Thoracic aorta (tissue), 2 donors: ENCODE measurements at regions not wholly inside any gene's neighbourhood (a gene's known extent, or its start where the extent isn't known, plus 50 kb on each side); places are given as distances from the start of the nearest gene placed in this dataset.

Source experiments
- ATAC-seq: fragments of 150-250 bp; one replicate; pipeline ENCODE4 v1.8.0; 2017; ENCODE audit warnings: low read depth; ENCODE audit not compliant: insufficient number of reproducible peaks, low FRiP score
- DNase-seq: peaks from one replicate; pipeline ENCODE4 v3.0.0-alpha.2; 2020; ENCODE audit warnings: low spot score
- H3K27ac ChIP-seq, 2 donors: fragments of 200-600 bp; sonication (generic); 1 replicate in 1 of 2; 2 replicates in 1 of 2; pipeline ENCODE4 v1.5.1; 2016; ENCODE audit warnings: mild to moderate bottlenecking in 2 of 2, moderate library complexity in 2 of 2
- H3K27me3 ChIP-seq: fragments of 200-600 bp; sonication (generic); replicated peaks from 2 replicates; pipeline ENCODE4 v1.6.0; 2016; ENCODE audit warnings: mild to moderate bottlenecking; ENCODE audit not compliant: insufficient read depth
- H3K36me3 ChIP-seq: fragments of 200-600 bp; sonication (generic); one replicate; pipeline ENCODE4 v1.5.1; 2016
- H3K4me1 ChIP-seq, 2 donors: fragments of 200-600 bp; sonication (generic); 1 replicate in 1 of 2; 2 replicates in 1 of 2; pipeline versions ENCODE4 v1.5.1 to v1.6.0; 2016; ENCODE audit warnings: low read depth in 2 of 2, mild to moderate bottlenecking in 1 of 2; ENCODE audit not compliant: control insufficient read depth in 1 of 2
- H3K4me3 ChIP-seq: fragments of 200-600 bp; sonication (generic); 2 replicates; pipeline ENCODE4 v1.5.1; 2016; ENCODE audit warnings: mild to moderate bottlenecking
- H3K9me3 ChIP-seq: fragments of 200-600 bp; sonication (generic); 2 replicates; pipeline ENCODE4 v1.5.1; 2016
- CTCF ChIP-seq: fragments of 200-600 bp; sonication (generic); IDR thresholded peaks from one replicate; pipeline ENCODE4 v1.5.1; 2019; ENCODE audit warnings: antibody characterized with exemption

GRCh38 chr20:60272790-60273189 is 314.6 kb downstream of the CDH26 start:
- Histone ChIP-seq H3K36me3 (no peaks in the 10 kb centered on the region), H3K27ac (no peak overlapping the region), H3K4me3 (no peak overlapping the region), H3K9me3 (no peaks in the 10 kb centered on the region), H3K4me1 (no peaks in the 10 kb centered on the region), H3K27me3 (no peaks in the 10 kb centered on the region)
- no peak for DNase-seq
- no peak for ATAC-seq
- TF ChIP-seq CTCF: no peak

GRCh38 chr20:60274717-60275116 is 316.5 kb downstream of the CDH26 start:
- no peak for DNase-seq
- no peaks in the 10 kb centered on the region for H3K9me3 ChIP-seq
- no peak for TF ChIP-seq CTCF
- no peak for ATAC-seq
- H3K27ac ChIP-seq: no peak overlapping the region
- H3K27me3 ChIP-seq: no peaks in the 10 kb centered on the region
- H3K4me3 ChIP-seq: no peak overlapping the region
- H3K4me1 ChIP-seq: no peaks in the 10 kb centered on the region
- no peaks in the 10 kb centered on the region for H3K36me3 ChIP-seq

GRCh38 chr20:60281295-60281694 is 323.1 kb downstream of the CDH26 start:
- Histone ChIP-seq H3K27me3 (no peaks in the 10 kb centered on the region), H3K4me3 (no peak overlapping the region), H3K27ac (no peak overlapping the region), H3K36me3 (no peaks in the 10 kb centered on the region), H3K9me3 (no peaks in the 10 kb centered on the region), H3K4me1 (no peaks in the 10 kb centered on the region)
- DNase-seq: no peak
- no peak for TF ChIP-seq CTCF
- ATAC-seq: no peak

GRCh38 chr20:60283281-60283680 is 325.1 kb downstream of the CDH26 start:
- DNase-seq: no peak
- Histone ChIP-seq H3K4me3 (no peak overlapping the region), H3K9me3 (no peaks in the 10 kb centered on the region), H3K36me3 (no peaks in the 10 kb centered on the region), H3K27ac (no peak overlapping the region), H3K4me1 (no peaks in the 10 kb centered on the region), H3K27me3 (no peaks in the 10 kb centered on the region)
- ATAC-seq: no peak
- no peak for TF ChIP-seq CTCF

DNA sequence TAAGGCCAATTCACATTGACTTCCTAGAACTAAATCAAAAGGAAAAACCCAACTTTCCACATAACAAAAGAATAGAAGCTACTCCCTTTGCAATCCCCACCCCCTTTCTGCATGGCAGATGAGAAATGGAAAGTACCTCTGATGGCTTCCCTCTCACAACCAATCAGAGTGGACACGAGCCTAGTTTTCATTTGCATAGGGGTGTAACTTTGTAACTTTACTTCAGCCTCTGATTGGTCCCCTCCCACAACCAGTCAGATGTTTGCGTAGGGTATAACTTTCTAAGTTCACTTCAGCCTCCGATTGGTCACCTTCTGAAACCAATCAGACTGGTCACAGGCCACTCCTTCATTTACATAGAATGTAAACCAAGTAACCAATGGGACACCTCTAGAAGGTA is 328.5 kb downstream of the CDH26 start:
- no peak for TF ChIP-seq CTCF
- DNase-seq (no peak), ATAC-seq (no peak)
- H3K27me3 ChIP-seq: no peaks in the 10 kb centered on the region
- peaks cover 8% of the 10 kb centered on the region for H3K9me3 ChIP-seq
- H3K4me1 ChIP-seq: no peaks in the 10 kb centered on the region
- no peaks in the 10 kb centered on the region for H3K36me3 ChIP-seq
- no peak overlapping the region for H3K27ac ChIP-seq
- H3K4me3 ChIP-seq: no peak overlapping the region
